HFF-Myc (cell line): ENCODE measurements at regions not wholly inside any gene's neighbourhood (a gene's known extent, or its start where the extent isn't known, plus 50 kb on each side); places are given as distances from the start of the nearest gene placed in this dataset.

Source experiments
- DNase-seq: peaks from one replicate; pipeline ENCODE4 v3.0.0-alpha.2; 2011; ENCODE audit warnings: low read depth; ENCODE audit errors: extremely low read depth
- H3K4me3 ChIP-seq: replicated peaks from 2 replicates; pipeline ENCODE4 v1.5.1; 2011; ENCODE audit warnings: low read depth, mild to moderate bottlenecking, control low read depth, low read length
- TF ChIP-seq, protein P1 (sequence below): IDR thresholded peaks from 2 replicates; pipeline ENCODE4 v1.5.1; 2012; ENCODE audit warnings: mild to moderate bottlenecking, low read depth, low read length, control low read depth; ENCODE audit errors: missing control alignments

DNA sequence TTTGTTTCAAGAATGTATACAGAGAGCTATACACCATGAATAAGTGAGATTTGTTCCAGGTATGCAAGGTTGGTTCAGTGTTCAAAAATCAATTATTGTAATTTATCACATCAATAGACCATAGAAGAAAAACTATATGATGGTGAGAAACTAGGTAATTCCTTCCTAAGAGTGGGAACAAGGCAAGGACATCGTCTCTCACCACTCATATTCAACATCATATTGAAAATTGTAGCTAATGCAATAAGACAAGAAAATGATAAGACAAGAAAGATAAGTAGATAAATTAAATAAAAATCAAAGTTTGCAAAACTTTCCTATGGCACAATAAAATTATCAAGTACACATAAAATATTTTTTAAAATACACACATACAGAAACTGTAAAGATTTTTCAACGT is 385.3 kb upstream of the COBL start:
- H3K4me3 ChIP-seq: no peak overlapping the region
- no peak for DNase-seq
- TF ChIP-seq, protein P1, sequence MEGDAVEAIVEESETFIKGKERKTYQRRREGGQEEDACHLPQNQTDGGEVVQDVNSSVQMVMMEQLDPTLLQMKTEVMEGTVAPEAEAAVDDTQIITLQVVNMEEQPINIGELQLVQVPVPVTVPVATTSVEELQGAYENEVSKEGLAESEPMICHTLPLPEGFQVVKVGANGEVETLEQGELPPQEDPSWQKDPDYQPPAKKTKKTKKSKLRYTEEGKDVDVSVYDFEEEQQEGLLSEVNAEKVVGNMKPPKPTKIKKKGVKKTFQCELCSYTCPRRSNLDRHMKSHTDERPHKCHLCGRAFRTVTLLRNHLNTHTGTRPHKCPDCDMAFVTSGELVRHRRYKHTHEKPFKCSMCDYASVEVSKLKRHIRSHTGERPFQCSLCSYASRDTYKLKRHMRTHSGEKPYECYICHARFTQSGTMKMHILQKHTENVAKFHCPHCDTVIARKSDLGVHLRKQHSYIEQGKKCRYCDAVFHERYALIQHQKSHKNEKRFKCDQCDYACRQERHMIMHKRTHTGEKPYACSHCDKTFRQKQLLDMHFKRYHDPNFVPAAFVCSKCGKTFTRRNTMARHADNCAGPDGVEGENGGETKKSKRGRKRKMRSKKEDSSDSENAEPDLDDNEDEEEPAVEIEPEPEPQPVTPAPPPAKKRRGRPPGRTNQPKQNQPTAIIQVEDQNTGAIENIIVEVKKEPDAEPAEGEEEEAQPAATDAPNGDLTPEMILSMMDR: no peak

DNA sequence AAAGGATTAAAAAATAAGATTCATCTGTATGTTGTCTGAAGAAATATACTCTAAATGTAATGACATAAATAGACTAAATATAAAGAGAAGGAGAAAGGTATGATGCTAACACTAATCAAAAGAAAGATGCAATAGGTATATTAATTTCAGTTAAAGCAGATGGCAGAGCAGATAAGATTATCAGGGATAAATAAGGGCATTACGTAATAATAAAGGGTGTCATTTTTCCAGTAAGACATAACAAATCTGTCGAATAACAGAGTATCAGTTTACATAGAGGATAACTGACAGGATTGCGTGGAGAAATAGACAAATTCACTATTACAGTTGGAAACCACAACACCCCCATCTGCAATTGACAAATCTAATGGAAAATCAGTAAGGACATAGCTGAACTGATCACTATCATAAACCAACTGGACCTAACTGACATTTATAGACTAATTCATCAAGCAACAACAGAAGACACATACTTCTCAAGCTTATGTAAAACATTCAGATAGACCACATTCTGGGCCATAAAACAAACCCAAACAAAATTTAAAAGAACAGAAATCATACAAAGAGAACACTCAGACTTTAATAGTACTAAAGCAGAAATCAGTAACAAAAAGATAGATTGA is 384.1 kb upstream of the COBL start:
- H3K4me3 ChIP-seq: no peak overlapping the region
- DNase-seq: no peak
- TF ChIP-seq, protein P1: no peak

DNA sequence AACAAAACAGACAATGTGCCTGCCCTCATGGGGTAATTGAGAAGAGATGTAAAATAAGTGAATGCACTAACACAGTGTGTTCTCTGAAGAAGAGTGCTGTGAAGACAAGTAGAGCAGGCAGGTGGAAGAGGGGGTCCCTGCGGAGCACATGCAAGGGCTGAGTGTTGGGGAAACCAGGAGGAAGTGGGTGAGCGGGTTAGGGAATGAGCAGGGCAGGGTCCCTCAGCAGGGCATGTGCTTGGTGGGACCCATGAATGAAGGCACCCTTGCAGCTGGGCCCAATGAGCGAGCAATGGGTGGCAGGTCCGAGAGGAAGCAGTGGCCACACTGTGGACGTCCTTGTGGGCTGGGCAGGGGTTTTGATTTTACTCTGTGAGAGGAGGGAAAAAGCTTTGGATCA is 376.6 kb upstream of the COBL start:
- TF ChIP-seq, protein P1: no peak
- no peak overlapping the region for H3K4me3 ChIP-seq
- no peak for DNase-seq

DNA sequence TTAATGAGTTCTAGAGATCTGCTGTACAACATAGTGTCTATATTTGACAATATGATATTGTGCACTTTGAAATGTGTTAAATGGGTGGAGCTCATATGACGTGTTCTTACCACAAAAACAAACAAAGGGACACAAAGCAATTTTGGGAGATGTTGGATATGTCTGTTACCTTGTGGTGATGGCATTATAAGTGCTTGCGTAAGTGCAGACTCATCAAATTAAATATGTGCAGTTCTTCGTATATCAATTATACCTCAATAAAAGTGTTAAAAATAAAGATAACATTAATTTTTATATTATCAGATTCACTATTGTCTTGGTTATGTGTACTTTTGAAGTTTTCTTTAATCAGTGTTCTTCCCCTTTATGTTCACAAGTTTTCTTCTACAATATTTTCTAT is 372.9 kb upstream of the COBL start:
- no peak for DNase-seq
- no peak overlapping the region for H3K4me3 ChIP-seq
- TF ChIP-seq, protein P1: no peak

DNA sequence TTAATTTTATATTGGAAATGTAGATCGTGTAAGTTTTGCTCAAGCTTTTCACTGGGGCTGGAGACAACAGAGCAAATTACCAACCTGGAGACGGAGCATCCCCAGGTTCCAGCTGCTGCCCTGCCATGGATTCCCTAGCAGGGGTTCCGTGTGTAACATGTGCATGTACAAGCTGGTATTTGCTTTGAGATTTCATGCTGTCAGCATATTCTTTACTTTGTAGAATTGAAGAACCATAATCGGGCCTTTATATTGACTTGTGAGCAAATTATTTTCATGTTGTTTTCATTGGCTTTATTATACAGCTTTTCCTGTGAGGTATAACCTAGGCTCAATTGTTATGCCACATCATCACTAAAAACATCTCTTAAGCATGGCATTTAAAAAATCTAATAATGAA is 369.2 kb upstream of the COBL start:
- TF ChIP-seq, protein P1: no peak
- H3K4me3 ChIP-seq: no peak overlapping the region
- DNase-seq: no peak

DNA sequence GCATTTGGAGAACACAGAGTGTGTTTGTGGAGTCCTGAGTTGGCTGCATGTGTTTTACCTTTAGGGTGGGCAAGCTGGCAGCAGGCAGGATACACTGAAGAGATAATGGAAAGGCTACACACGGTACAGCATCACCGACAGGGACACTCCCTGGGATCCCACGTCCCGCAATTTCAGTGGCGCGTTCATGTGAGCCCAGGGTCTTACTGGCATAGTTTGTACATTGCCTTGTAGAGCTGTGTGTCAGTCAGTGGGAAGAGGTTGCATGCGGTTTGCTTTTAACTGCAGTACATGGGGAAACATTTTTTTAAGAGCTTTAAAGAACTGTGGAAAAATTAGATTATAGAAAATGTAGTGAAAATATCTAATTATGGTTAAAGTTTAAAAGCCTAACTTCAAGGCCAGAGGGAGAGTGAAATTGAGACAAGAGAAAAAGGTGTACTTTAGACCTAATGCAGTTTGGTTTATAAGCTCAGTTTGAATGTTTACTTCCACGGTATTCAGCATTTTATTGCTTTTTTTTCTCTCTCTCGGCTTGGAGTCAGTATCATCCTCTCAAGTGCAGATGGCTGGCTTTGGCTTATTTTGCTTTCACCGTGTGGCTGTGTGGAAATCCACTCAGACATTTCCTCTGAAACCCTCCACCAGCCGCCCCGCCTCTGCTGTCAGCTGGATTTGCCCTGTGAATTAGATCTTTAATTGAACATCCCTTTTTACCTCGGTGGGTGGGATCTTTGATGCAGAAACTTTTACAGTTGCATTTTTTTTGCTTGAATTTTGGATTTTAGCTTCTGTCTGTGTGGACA is 364.2 kb upstream of the COBL start:
- H3K4me3 ChIP-seq: no peak overlapping the region
- TF ChIP-seq, protein P1: no peak
- DNase-seq: no peak
